ENCODE measurements at regions not wholly inside any gene's neighbourhood (a gene's known extent, or its start where the extent isn't known, plus 50 kb on each side); places are given as distances from the start of the nearest gene placed in this dataset.

- no peaks in the 10 kb centered on the region for H3K27me3 ChIP-seq (ENCODE audit: low read depth)
- no peak overlapping the region for H3K27ac ChIP-seq
- ATAC-seq, result no peak
- no peak overlapping the region for H3K4me3 ChIP-seq
- no peaks in the 10 kb centered on the region for H3K9me3 ChIP-seq
- intact Hi-C loops (cut with DNase I), result no loop called here
- DNase-seq, result no peak
- TF ChIP-seq, protein P1, sequence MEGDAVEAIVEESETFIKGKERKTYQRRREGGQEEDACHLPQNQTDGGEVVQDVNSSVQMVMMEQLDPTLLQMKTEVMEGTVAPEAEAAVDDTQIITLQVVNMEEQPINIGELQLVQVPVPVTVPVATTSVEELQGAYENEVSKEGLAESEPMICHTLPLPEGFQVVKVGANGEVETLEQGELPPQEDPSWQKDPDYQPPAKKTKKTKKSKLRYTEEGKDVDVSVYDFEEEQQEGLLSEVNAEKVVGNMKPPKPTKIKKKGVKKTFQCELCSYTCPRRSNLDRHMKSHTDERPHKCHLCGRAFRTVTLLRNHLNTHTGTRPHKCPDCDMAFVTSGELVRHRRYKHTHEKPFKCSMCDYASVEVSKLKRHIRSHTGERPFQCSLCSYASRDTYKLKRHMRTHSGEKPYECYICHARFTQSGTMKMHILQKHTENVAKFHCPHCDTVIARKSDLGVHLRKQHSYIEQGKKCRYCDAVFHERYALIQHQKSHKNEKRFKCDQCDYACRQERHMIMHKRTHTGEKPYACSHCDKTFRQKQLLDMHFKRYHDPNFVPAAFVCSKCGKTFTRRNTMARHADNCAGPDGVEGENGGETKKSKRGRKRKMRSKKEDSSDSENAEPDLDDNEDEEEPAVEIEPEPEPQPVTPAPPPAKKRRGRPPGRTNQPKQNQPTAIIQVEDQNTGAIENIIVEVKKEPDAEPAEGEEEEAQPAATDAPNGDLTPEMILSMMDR (IDR thresholded peaks at IDR 0.05), result no peak
- no peaks in the 10 kb centered on the region for H3K4me1 ChIP-seq
- no peaks in the 10 kb centered on the region for H3K36me3 ChIP-seq
These were observed 456.9 kb downstream of the BCAT1 start for GRCh38 chr12:24491968-24492367.

GRCh38 chr12:24489939-24490338 lies 459.0 kb downstream of the BCAT1 start:
- TF ChIP-seq, protein P1 (IDR thresholded peaks at IDR 0.05), result no peak
- intact Hi-C loops (cut with DNase I), result no loop called here
- DNase-seq (no peak), ATAC-seq (no peak)
- H3K27me3 ChIP-seq (ENCODE audit: low read depth), result no peaks in the 10 kb centered on the region
- H3K4me3 ChIP-seq, result no peak overlapping the region
- no peaks in the 10 kb centered on the region for H3K4me1 ChIP-seq
- no peaks in the 10 kb centered on the region for H3K36me3 ChIP-seq
- H3K9me3 ChIP-seq, result no peaks in the 10 kb centered on the region
- H3K27ac ChIP-seq, result no peak overlapping the region

GRCh38 chr12:24488906-24489619 lies 459.8 kb downstream of the BCAT1 start:
- ATAC-seq (no peak), DNase-seq (no peak)
- TF ChIP-seq, protein P1 (IDR thresholded peaks at IDR 0.05), result no peak
- Histone ChIP-seq H3K27me3 (ENCODE audit: low read depth) (no peaks in the 10 kb centered on the region), H3K27ac (no peak overlapping the region), H3K9me3 (no peaks in the 10 kb centered on the region), H3K4me1 (no peaks in the 10 kb centered on the region), H3K36me3 (no peaks in the 10 kb centered on the region), H3K4me3 (no peak overlapping the region)
- intact Hi-C loops (cut with DNase I), result no loop called here

DNA sequence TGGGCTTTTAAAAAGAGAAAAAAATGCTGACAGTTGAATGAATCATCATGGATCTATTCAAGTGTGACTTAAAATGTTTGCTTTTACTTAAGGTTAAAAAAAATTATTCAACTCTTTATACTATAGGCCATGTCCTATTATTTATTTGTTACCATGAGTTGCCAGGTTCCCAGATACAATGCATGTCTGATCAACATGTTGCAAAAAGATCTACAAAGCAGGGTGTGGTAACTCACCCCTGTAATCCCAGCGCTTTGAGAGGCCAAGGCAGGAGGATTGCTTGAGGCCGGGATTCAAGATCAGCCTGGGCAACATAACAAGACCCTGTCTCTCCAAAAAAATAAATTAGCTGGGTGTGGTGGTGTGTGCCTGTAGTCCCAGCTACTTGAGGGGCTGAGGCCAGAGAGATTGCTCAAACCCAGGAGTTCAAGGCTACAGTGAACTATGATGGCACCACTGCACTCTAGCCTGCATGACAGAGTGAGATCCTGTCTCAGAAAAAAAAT lies 460.8 kb downstream of the BCAT1 start:
- H3K9me3 ChIP-seq, result no peaks in the 10 kb centered on the region
- intact Hi-C loops (cut with DNase I), result no loop called here
- TF ChIP-seq, protein P1 (IDR thresholded peaks at IDR 0.05), result no peak
- DNase-seq, result no peak
- H3K4me1 ChIP-seq, result no peaks in the 10 kb centered on the region
- H3K27ac ChIP-seq, result no peak overlapping the region
- no peaks in the 10 kb centered on the region for H3K27me3 ChIP-seq (ENCODE audit: low read depth)
- no peak for ATAC-seq
- no peaks in the 10 kb centered on the region for H3K36me3 ChIP-seq
- H3K4me3 ChIP-seq, result no peak overlapping the region

- no peaks in the 10 kb centered on the region for H3K27me3 ChIP-seq (ENCODE audit: low read depth)
- TF ChIP-seq, protein P1 (IDR thresholded peaks at IDR 0.05), result no peak
- H3K4me1 ChIP-seq, result no peaks in the 10 kb centered on the region
- no peak overlapping the region for H3K4me3 ChIP-seq
- intact Hi-C loops (cut with DNase I), result no loop called here
- H3K27ac ChIP-seq, result no peak overlapping the region
- DNase-seq (no peak), ATAC-seq (no peak)
- H3K36me3 ChIP-seq, result no peaks in the 10 kb centered on the region
- no peaks in the 10 kb centered on the region for H3K9me3 ChIP-seq
These were observed 461.3 kb downstream of the BCAT1 start for GRCh38 chr12:24487606-24488005.

Measured in lower lobe of right lung (tissue), 2 donors.